WERI-Rb-1 (cell line): ENCODE measurements at regions not wholly inside any gene's neighbourhood (a gene's known extent, or its start where the extent isn't known, plus 50 kb on each side); places are given as distances from the start of the nearest gene placed in this dataset.

Experiments
- DNase-seq: peaks from one replicate; pipeline ENCODE4 v3.0.0-alpha.2; 2020
- H3K27ac ChIP-seq: fragments of 250-450 bp; sonication (Bioruptor Pico); 2 replicates; pipeline ENCODE4 v1.5.1; 2020; ENCODE audit warnings: mild to moderate bottlenecking, moderate library complexity
- H3K27me3 ChIP-seq: fragments of 250-450 bp; sonication (Bioruptor Pico); 2 replicates; pipeline ENCODE4 v1.5.1; 2021; ENCODE audit warnings: mild to moderate bottlenecking, low read depth, moderate library complexity; ENCODE audit not compliant: insufficient read depth, severe bottlenecking
- H3K36me3 ChIP-seq: fragments of 250-450 bp; sonication (Bioruptor Pico); 2 replicates; pipeline ENCODE4 v1.5.1; 2020; ENCODE audit warnings: mild to moderate bottlenecking, moderate library complexity
- H3K4me3 ChIP-seq: 2 replicates; pipeline ENCODE4 v1.5.1; 2011; ENCODE audit warnings: low read depth, mild to moderate bottlenecking, control low read depth, low read length
- H3K9me3 ChIP-seq: fragments of 250-450 bp; sonication (Bioruptor Pico); 2 replicates; pipeline ENCODE4 v1.5.1; 2021; ENCODE audit warnings: mild to moderate bottlenecking, moderate library complexity; ENCODE audit not compliant: severe bottlenecking
- TF ChIP-seq, protein P1 (sequence below): IDR thresholded peaks from 2 replicates; pipeline ENCODE4 v1.5.1; 2011; ENCODE audit warnings: low read depth, mild to moderate bottlenecking, control low read depth, inconsistent platforms, low read length

DNA sequence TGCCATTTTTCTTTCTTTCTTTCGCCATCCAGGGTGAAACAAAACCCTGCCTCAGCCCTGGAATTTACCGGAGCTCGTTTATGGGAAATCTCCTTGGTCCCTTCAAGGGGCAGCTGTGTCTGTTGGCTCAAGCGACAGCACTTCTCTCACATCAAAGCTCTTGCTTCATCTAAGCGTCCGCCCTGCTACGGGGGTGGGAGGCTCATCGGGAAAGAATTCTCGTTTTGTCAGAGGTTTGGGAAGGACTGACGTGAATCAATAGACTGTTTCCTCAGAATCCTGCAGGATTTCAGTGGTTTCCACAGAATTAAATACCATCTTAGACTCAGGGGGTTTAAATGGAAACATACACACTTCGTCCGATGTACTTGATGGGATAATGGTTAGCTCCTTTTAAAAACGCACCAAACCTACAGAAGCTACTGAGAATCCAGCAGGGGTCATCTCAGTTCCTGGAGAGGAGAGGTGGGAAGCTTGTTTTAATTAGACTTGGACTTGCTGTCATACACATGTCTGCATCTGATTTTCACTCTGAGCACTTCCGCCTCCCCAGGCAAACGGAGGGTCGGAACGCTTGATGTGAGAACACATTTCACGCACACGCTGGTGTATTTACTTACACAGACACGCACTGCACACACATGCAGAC lies 91.6 kb downstream of the ASB1 start:
- TF ChIP-seq, protein P1, sequence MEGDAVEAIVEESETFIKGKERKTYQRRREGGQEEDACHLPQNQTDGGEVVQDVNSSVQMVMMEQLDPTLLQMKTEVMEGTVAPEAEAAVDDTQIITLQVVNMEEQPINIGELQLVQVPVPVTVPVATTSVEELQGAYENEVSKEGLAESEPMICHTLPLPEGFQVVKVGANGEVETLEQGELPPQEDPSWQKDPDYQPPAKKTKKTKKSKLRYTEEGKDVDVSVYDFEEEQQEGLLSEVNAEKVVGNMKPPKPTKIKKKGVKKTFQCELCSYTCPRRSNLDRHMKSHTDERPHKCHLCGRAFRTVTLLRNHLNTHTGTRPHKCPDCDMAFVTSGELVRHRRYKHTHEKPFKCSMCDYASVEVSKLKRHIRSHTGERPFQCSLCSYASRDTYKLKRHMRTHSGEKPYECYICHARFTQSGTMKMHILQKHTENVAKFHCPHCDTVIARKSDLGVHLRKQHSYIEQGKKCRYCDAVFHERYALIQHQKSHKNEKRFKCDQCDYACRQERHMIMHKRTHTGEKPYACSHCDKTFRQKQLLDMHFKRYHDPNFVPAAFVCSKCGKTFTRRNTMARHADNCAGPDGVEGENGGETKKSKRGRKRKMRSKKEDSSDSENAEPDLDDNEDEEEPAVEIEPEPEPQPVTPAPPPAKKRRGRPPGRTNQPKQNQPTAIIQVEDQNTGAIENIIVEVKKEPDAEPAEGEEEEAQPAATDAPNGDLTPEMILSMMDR = no peak
- H3K27me3 ChIP-seq = peaks cover 31% of the 10 kb centered on the region
- no peak overlapping the region for H3K27ac ChIP-seq
- H3K9me3 ChIP-seq = peaks cover 7% of the 10 kb centered on the region
- no peak overlapping the region for H3K4me3 ChIP-seq
- H3K36me3 ChIP-seq = no peaks in the 10 kb centered on the region
- DNase-seq = no peak

DNA sequence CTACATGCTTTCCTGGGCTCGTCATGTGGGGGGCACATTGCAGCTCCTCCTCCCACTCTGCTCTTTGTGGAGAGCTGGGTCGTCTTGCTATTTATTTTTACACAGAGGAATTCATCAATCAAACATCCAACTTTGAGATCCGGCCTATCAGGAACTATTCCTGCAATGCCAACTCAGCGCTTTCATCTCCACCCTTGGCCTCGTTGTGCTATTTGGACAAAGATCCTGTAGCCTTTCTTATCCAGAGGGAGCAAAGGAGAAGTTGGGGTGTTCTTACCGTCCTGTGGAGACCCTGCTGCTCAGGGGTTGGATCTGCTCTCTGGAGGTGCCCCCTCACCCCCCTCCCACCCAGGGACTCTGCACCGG lies 92.1 kb downstream of the ASB1 start:
- Histone ChIP-seq H3K27ac (no peak overlapping the region), H3K27me3 (peaks cover 36% of the 10 kb centered on the region), H3K4me3 (no peak overlapping the region), H3K9me3 (peaks cover 7% of the 10 kb centered on the region), H3K36me3 (no peaks in the 10 kb centered on the region)
- DNase-seq = no peak
- TF ChIP-seq, protein P1 = no peak

DNA sequence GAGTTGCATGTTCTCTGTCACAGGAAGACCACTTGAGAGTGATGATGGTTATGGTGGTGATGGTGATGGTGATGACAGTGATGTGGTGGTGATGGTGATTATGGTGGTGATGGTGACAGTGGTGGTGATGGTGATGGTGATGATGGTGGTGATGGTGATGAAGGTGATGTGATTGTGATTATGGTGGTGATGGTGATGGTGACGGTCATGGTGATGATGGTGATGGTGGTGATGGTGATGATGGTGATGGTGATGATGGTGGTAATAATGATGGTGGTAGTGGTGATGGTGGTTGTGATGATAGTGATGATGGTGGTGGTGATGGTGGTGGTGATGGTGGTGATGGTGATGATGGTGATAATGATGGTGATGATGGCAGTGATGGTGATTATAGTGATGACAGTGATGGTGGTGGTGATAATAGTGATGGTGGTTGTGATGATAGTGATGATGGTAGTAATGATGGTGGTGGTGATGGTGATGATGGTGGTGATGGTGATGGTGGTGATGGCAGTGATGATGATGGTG lies 93.7 kb downstream of the ASB1 start:
- Histone ChIP-seq H3K36me3 (no peaks in the 10 kb centered on the region), H3K4me3 (no peak overlapping the region), H3K27me3 (peaks cover 51% of the 10 kb centered on the region), H3K9me3 (peaks cover 7% of the 10 kb centered on the region), H3K27ac (no peak overlapping the region)
- TF ChIP-seq, protein P1 = no peak
- no peak for DNase-seq

DNA sequence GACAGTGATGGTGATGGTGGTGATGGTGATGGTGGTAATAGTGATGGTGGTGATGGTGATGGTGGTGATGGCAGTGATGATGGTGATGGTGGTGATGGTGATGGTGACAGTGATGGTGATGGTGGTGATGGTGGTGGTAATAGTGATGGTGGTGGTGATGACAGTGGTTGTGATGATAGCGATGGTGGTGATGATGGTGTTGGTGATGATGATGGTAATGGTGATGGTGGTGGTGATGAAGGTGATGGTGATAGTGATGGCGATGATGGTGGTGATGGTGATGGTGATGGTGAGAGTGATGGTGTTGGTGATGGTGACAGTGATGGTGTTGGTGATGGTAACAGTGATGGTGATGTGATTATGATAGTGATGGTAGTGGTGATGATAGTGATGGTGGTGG lies 94.3 kb downstream of the ASB1 start:
- Histone ChIP-seq H3K4me3 (no peak overlapping the region), H3K36me3 (no peaks in the 10 kb centered on the region), H3K27ac (no peak overlapping the region), H3K9me3 (peaks cover 7% of the 10 kb centered on the region), H3K27me3 (peaks cover 57% of the 10 kb centered on the region)
- DNase-seq = no peak
- TF ChIP-seq, protein P1 = no peak

DNA sequence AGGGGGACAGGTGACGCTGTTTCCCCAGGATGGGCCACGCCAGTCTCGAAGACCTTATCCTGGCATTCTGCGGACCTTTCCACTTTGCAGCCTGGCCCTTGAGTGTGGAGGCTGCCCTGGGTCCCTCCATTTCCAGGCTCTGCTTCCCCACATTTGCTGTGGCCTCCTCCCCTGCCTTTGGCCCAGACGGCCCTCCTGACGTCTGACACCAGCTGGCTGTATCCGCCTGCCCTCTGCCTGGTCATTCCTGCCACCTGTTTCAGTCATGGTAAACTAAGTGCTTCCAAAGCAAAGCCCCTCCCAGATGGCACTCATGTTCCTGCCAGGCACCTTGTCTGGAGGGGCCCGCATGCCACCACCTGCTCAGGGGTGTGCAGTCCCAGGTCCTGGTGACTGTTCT lies 95.1 kb downstream of the ASB1 start:
- Histone ChIP-seq H3K36me3 (no peaks in the 10 kb centered on the region), H3K27ac (no peak overlapping the region), H3K9me3 (peaks cover 7% of the 10 kb centered on the region), H3K27me3 (peaks cover 59% of the 10 kb centered on the region), H3K4me3 (no peak overlapping the region)
- no peak for DNase-seq
- TF ChIP-seq, protein P1 = no peak
